Gastrocnemius medialis (tissue), 4 donors: ENCODE measurements at regions not wholly inside any gene's neighbourhood (a gene's known extent, or its start where the extent isn't known, plus 50 kb on each side); places are given as distances from the start of the nearest gene placed in this dataset.

Experiments
- POLR2A ChIP-seq, 2 donors: fragments of 450-650 bp; IDR thresholded peaks; one replicate each; pipeline ENCODE4 v1.6.1; 2017; ENCODE audit warnings: antibody characterized with exemption in 2 of 2, mild to moderate bottlenecking in 2 of 2, moderate library complexity in 2 of 2
- TF ChIP-seq, protein P1 (sequence below), 5 experiments: fragments of 450-650 bp in 3 of 5; fragments of 200-600 bp in 2 of 5; sonication (generic) in 2 of 5; IDR thresholded peaks in 4 of 5; conservative IDR thresholded peaks in 1 of 5; 1 replicate in 4 of 5; 2 replicates in 1 of 5; pipeline ENCODE4 v1.5.1; 2016 to 2019; ENCODE audit warnings: antibody characterized with exemption in 5 of 5, mild to moderate bottlenecking in 3 of 5, moderate library complexity in 3 of 5

DNA sequence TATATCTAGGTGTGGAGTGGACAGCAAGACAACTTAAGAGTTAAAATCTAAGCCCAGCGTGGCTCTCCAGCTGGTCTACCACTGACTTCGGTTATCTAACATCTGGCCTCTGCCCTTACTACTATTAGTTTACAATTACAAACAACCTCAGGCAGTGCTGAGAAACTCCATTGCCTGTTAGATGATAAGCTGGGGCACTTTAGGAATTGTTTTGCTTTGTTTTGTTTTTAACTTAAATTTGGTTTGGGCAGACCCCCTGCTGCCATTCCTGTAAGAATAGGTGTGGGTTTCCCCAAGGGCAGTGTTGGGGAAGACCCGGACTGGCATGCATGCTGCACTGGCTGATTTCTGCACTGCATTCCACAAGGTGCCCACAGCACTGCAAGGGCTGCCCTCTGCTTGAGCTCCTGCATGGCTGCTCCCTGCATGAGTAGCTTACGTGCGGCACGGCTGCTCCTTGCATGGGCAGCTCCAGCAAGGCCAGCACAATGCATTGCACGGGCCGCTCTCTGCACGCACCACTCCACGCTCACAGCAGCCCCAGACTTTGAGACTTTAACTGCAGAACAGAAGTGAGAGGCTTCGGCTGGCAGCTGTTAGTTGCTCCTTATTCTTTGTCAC, 74.2 kb upstream of the SERTAD2 start:
- TF ChIP-seq, protein P1, sequence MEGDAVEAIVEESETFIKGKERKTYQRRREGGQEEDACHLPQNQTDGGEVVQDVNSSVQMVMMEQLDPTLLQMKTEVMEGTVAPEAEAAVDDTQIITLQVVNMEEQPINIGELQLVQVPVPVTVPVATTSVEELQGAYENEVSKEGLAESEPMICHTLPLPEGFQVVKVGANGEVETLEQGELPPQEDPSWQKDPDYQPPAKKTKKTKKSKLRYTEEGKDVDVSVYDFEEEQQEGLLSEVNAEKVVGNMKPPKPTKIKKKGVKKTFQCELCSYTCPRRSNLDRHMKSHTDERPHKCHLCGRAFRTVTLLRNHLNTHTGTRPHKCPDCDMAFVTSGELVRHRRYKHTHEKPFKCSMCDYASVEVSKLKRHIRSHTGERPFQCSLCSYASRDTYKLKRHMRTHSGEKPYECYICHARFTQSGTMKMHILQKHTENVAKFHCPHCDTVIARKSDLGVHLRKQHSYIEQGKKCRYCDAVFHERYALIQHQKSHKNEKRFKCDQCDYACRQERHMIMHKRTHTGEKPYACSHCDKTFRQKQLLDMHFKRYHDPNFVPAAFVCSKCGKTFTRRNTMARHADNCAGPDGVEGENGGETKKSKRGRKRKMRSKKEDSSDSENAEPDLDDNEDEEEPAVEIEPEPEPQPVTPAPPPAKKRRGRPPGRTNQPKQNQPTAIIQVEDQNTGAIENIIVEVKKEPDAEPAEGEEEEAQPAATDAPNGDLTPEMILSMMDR (IDR thresholded peaks at IDR 0.05 in 4 of 5, conservative IDR thresholded peaks at IDR 0.05 in 1 of 5) = no peak
- no peak for TF ChIP-seq POLR2A (IDR thresholded peaks at IDR 0.05)
